Urinary bladder (tissue), 3 donors: ENCODE measurements at regions not wholly inside any gene's neighbourhood (a gene's known extent, or its start where the extent isn't known, plus 50 kb on each side); places are given as distances from the start of the nearest gene placed in this dataset.
"Not testable (repeated sequence)": the region's sequence is repeated elsewhere in the genome, so short reads cannot be mapped to it uniquely, and the experiment has no call there.

Experiments
- DNase-seq: peaks from one replicate; pipeline ENCODE4 v3.0.0-alpha.2; 2015; ENCODE audit errors: extremely low spot score
- H3K27ac ChIP-seq: one replicate; pipeline ENCODE4 v1.5.1; 2013; ENCODE audit warnings: low read depth, mild to moderate bottlenecking, moderate library complexity
- H3K36me3 ChIP-seq: one replicate; pipeline ENCODE4 v1.6.1; 2013; ENCODE audit warnings: mild to moderate bottlenecking, moderate library complexity; ENCODE audit not compliant: insufficient read depth
- H3K4me1 ChIP-seq: one replicate; pipeline ENCODE4 v1.6.1; 2013; ENCODE audit warnings: mild to moderate bottlenecking, moderate library complexity; ENCODE audit not compliant: insufficient read depth
- H3K4me3 ChIP-seq: one replicate; pipeline ENCODE4 v1.5.1; 2013; ENCODE audit warnings: low read depth, low read length
- WGBS: extraction: QIAGEN DNeasy Blood & Tissue Kit; methylation state at CpG from one replicate; pipeline ENCODE4 v1.1.7; 2013; 5-methylcytosine and 5-hydroxymethylcytosine counted together
- donor health status: healthy with polysubstance abuse.
- donor health status: healthy.

- Histone ChIP-seq H3K4me3 (no peak overlapping the region), H3K36me3 (no peaks in the 10 kb centered on the region), H3K4me1 (no peaks in the 10 kb centered on the region), H3K27ac (no peak overlapping the region)
- WGBS = 81% methylated on average over 1 of the region's 1 CpG
- no peak for DNase-seq
These were observed 253.7 kb upstream of the ANXA10 start for GRCh38 chr4:167838686-167839085.

- no peak for DNase-seq
- WGBS = 72% methylated on average over 2 of the region's 2 CpGs
These were observed 249.8 kb upstream of the ANXA10 start for GRCh38 chr4:167842487-167842886.

GRCh38 chr4:167854881-167855280 lies 237.5 kb upstream of the ANXA10 start:
- H3K27ac ChIP-seq = no peak overlapping the region
- WGBS = 73% methylated on average over 2 of the region's 2 CpGs
- DNase-seq = no peak
- H3K4me1 ChIP-seq = no peaks in the 10 kb centered on the region
- H3K36me3 ChIP-seq = no peaks in the 10 kb centered on the region
- no peak overlapping the region for H3K4me3 ChIP-seq

More at GRCh38 chr4:167842487-167842886, 249.8 kb upstream of the ANXA10 start:
- Histone ChIP-seq H3K4me1 (no peaks in the 10 kb centered on the region), H3K27ac (no peak overlapping the region), H3K36me3 (no peaks in the 10 kb centered on the region), H3K4me3 (no peak overlapping the region)

- not testable (repeated sequence) for H3K36me3 ChIP-seq, H3K4me3 ChIP-seq, H3K27ac ChIP-seq, H3K4me1 ChIP-seq, DNase-seq
- 83% methylated on average over 15 of the region's 15 CpGs for WGBS
These were observed 234.2 kb upstream of the ANXA10 start for GRCh38 chr4:167858127-167858526.

GRCh38 chr4:167867191-167867590 lies 225.1 kb upstream of the ANXA10 start:
- 46% methylated on average over 3 of the region's 3 CpGs for WGBS
- Histone ChIP-seq H3K27ac (no peak overlapping the region), H3K4me3 (no peak overlapping the region), H3K36me3 (no peaks in the 10 kb centered on the region), H3K4me1 (no peaks in the 10 kb centered on the region)
- DNase-seq = no peak

- DNase-seq = no peak
- WGBS = 37% methylated on average over 1 of the region's 1 CpG
- no peaks in the 10 kb centered on the region for H3K36me3 ChIP-seq
- no peak overlapping the region for H3K4me3 ChIP-seq
- H3K4me1 ChIP-seq = no peaks in the 10 kb centered on the region
- no peak overlapping the region for H3K27ac ChIP-seq
These were observed 224.2 kb upstream of the ANXA10 start for GRCh38 chr4:167868163-167868562.

GRCh38 chr4:167873496-167873895 lies 218.8 kb upstream of the ANXA10 start:
- no peak for DNase-seq
- Histone ChIP-seq H3K36me3 (no peaks in the 10 kb centered on the region), H3K4me3 (no peak overlapping the region), H3K27ac (no peak overlapping the region), H3K4me1 (no peaks in the 10 kb centered on the region)

GRCh38 chr4:167876091-167876490 lies 216.2 kb upstream of the ANXA10 start:
- H3K27ac ChIP-seq, H3K36me3 ChIP-seq, H3K4me1 ChIP-seq, DNase-seq, H3K4me3 ChIP-seq: not testable (repeated sequence)
- WGBS = 86% methylated on average over 3 of the region's 3 CpGs

- not testable (repeated sequence) for DNase-seq, H3K36me3 ChIP-seq
These were observed 214.5 kb upstream of the ANXA10 start for GRCh38 chr4:167877826-167878225.

GRCh38 chr4:167883266-167883665 lies 209.1 kb upstream of the ANXA10 start:
- H3K27ac ChIP-seq = no peak overlapping the region
- H3K4me1 ChIP-seq = no peaks in the 10 kb centered on the region
- no peaks in the 10 kb centered on the region for H3K36me3 ChIP-seq
- no peak overlapping the region for H3K4me3 ChIP-seq
- no peak for DNase-seq
- 2% methylated on average over 1 of the region's 1 CpG for WGBS

More at GRCh38 chr4:167877826-167878225, 214.5 kb upstream of the ANXA10 start:
- 82% methylated on average over 8 of the region's 8 CpGs for WGBS
- not testable (repeated sequence) for H3K4me3 ChIP-seq, H3K27ac ChIP-seq, H3K4me1 ChIP-seq

GRCh38 chr4:167885071-167885470 lies 207.3 kb upstream of the ANXA10 start:
- WGBS = 84% methylated on average over 1 of the region's 1 CpG
- no peak overlapping the region for H3K4me3 ChIP-seq
- no peak for DNase-seq
- no peaks in the 10 kb centered on the region for H3K36me3 ChIP-seq
- H3K4me1 ChIP-seq = no peaks in the 10 kb centered on the region
- no peak overlapping the region for H3K27ac ChIP-seq

GRCh38 chr4:167885872-167886271 lies 206.5 kb upstream of the ANXA10 start:
- H3K4me1 ChIP-seq = no peaks in the 10 kb centered on the region
- no peak for DNase-seq
- H3K4me3 ChIP-seq = no peak overlapping the region
- H3K36me3 ChIP-seq = no peaks in the 10 kb centered on the region
- WGBS = 19% methylated on average over 1 of the region's 1 CpG
- no peak overlapping the region for H3K27ac ChIP-seq

- WGBS = 92% methylated on average over 6 of the region's 6 CpGs
These were observed 204.6 kb upstream of the ANXA10 start for GRCh38 chr4:167887726-167888125.

GRCh38 chr4:167890226-167890625 lies 202.1 kb upstream of the ANXA10 start:
- Histone ChIP-seq H3K36me3 (no peaks in the 10 kb centered on the region), H3K4me3 (no peak overlapping the region), H3K27ac (no peak overlapping the region), H3K4me1 (no peaks in the 10 kb centered on the region)
- DNase-seq = no peak

More at GRCh38 chr4:167887726-167888125, 204.6 kb upstream of the ANXA10 start:
- no peak overlapping the region for H3K4me3 ChIP-seq
- DNase-seq = no peak
- no peaks in the 10 kb centered on the region for H3K4me1 ChIP-seq
- no peaks in the 10 kb centered on the region for H3K36me3 ChIP-seq
- H3K27ac ChIP-seq = no peak overlapping the region

- no peak overlapping the region for H3K4me3 ChIP-seq
- 40% methylated on average over 3 of the region's 3 CpGs for WGBS
- H3K36me3 ChIP-seq = no peaks in the 10 kb centered on the region
- H3K27ac ChIP-seq = no peak overlapping the region
- no peak for DNase-seq
- H3K4me1 ChIP-seq = no peaks in the 10 kb centered on the region
These were observed 198.8 kb upstream of the ANXA10 start for GRCh38 chr4:167893531-167893930.
